ENCODE measurements at regions not wholly inside any gene's neighbourhood (a gene's known extent, or its start where the extent isn't known, plus 50 kb on each side); places are given as distances from the start of the nearest gene placed in this dataset.

DNA sequence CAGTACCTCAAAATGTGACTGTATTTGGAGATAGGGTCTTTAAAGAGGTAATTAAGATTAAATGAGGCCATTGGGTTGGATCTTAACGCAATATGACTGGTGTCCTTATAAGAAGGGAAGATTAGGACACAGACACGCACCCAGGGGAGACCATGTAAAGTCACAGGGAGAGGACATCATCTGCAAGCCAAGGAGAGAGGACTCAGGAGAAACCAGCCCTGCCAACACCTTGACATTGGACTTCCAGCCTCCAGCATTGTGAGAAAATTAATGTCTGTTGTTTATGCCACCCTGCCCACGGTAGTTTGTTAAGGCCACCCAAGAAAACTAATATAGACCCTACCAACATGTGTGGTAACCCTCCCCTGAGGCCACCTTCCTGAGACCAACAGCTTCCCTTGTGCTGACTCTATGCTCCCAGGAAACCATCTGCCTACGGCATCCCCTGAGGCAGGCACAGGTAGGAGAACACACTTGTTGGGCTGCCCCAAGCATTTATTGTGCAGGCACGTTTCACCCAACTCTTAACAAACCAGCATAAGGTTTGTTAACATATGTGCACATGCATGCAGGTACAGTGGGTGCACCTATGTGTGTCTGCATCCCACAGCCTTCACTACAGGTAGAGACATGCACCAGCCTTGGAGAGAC is 161.5 kb upstream of the AGAP1 start:
- no peak overlapping the region for H2BK5ac ChIP-seq (ENCODE audit: low read depth, low read length, poor library complexity)
- H3K9me3 ChIP-seq (ENCODE audit: insufficient read depth, low read depth, low read length): peaks cover 4% of the 10 kb centered on the region
- H3K4me3 ChIP-seq (ENCODE audit: low read depth, low read length): no peak overlapping the region
- H3K23ac ChIP-seq (ENCODE audit: low read length): peak overlapping the region; percentile 77
- H3K4me2 ChIP-seq (ENCODE audit: low read length): no peak overlapping the region
- peak overlapping the region; percentile 2 for H3K14ac ChIP-seq (ENCODE audit: low read length)
- WGBS (ENCODE audit: extremely low coverage, insufficient coverage, insufficient read length): no CpG with 5 or more reads among the region's 5 CpGs
- H3K4me1 ChIP-seq (ENCODE audit: control insufficient read depth in 1 of 2, insufficient read depth in 2 of 2, low read length in 2 of 2): peaks cover 10 to 13% of the 10 kb centered on the region in 2 experiments
- no peaks in the 10 kb centered on the region for H3K27me3 ChIP-seq (ENCODE audit: insufficient read depth, low read length)
- H4K91ac ChIP-seq (ENCODE audit: low read depth, low read length): no peak overlapping the region
- H2BK12ac ChIP-seq (ENCODE audit: low read length): no peak overlapping the region
- H2BK120ac ChIP-seq (ENCODE audit: insufficient read depth, low read length, poor library complexity): no peak overlapping the region
- DNase-seq: peak; percentile 98 to 99
- H3K27ac ChIP-seq (ENCODE audit: low read depth, low read length): no peak overlapping the region
- H3K4ac ChIP-seq (ENCODE audit: low read depth, low read length): no peak overlapping the region
- H4K12ac ChIP-seq (ENCODE audit: low read depth, low read length): no peak overlapping the region
- H2AK5ac ChIP-seq (ENCODE audit: low read length): no peak overlapping the region
- H3K79me2 ChIP-seq (ENCODE audit: control insufficient read depth, insufficient read depth, low read length, poor library complexity): no peaks in the 10 kb centered on the region
- H3K79me1 ChIP-seq (ENCODE audit: low read length): peaks cover 6% of the 10 kb centered on the region
- no peak overlapping the region for H4K8ac ChIP-seq (ENCODE audit: low read depth, low read length)
- H3K36me3 ChIP-seq (ENCODE audit: control insufficient read depth in 1 of 2, insufficient read depth in 2 of 2, low read length in 2 of 2): no peaks in the 10 kb centered on the region
- H3K9ac ChIP-seq (ENCODE audit: low read length): peak overlapping the region; percentile 28
- no peak overlapping the region for H3K18ac ChIP-seq (ENCODE audit: low read length)
- no peak overlapping the region for H2AFZ ChIP-seq (ENCODE audit: insufficient read depth, low read length, poor library complexity)

DNA sequence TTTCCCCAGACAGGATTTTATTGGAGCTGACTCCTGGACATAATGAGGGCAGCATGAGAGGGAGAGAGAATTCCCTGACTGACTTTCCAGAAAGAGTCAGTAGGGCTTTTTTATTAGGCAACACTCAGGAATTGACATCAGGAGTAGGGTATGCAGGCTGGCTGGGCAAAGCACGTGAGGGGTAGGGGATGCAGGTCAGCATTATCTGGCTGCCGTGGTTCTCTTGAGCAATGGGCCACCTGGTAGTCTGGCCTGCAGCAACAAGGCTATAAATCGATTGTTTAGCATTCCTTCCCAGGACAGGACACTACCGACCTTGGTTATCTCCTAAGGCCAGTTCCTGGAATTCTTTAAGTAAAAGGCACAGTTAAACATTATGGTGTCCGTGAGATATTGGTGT is 160.8 kb upstream of the AGAP1 start:
- no peaks in the 10 kb centered on the region for H3K36me3 ChIP-seq (ENCODE audit: control insufficient read depth in 1 of 2, insufficient read depth in 2 of 2, low read length in 2 of 2)

DNA sequence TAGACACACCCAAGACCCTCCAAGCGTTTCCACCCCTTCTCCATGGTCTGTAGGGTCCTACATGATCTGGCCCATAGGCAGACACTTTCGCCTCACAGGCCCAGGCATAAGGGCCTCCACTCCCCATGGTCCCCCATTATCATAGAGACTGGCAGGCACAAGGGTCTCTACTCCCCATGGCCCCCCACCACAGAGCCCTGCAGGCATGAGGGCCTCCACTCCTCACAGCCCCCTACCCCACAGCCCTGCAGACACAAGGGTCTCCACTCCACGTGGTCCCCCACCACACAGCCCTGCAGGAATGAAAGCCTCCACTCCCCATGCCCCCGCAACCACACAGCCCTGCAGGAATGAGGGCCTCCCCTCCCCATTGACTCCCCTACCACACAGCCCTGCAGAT is 159.7 kb upstream of the AGAP1 start:
- H3K18ac ChIP-seq (ENCODE audit: low read length): no peak overlapping the region
- DNase-seq: no peak
- no peak overlapping the region for H3K27ac ChIP-seq (ENCODE audit: low read depth, low read length)
- no peak overlapping the region for H2BK5ac ChIP-seq (ENCODE audit: low read depth, low read length, poor library complexity)
- peak overlapping the region; percentile 16 for H2BK12ac ChIP-seq (ENCODE audit: low read length)
- H3K79me2 ChIP-seq (ENCODE audit: control insufficient read depth, insufficient read depth, low read length, poor library complexity): no peaks in the 10 kb centered on the region
- no peak overlapping the region for H3K9ac ChIP-seq (ENCODE audit: low read length)
- no peak overlapping the region for H2AFZ ChIP-seq (ENCODE audit: insufficient read depth, low read length, poor library complexity)
- no peak overlapping the region for H3K23ac ChIP-seq (ENCODE audit: low read length)
- H3K4me1 ChIP-seq (ENCODE audit: control insufficient read depth in 1 of 2, insufficient read depth in 2 of 2, low read length in 2 of 2): peaks cover 6 to 10% of the 10 kb centered on the region in 2 experiments
- H4K12ac ChIP-seq (ENCODE audit: low read depth, low read length): no peak overlapping the region
- H3K79me1 ChIP-seq (ENCODE audit: low read length): peaks cover 4% of the 10 kb centered on the region
- peaks cover 4% of the 10 kb centered on the region for H3K9me3 ChIP-seq (ENCODE audit: insufficient read depth, low read depth, low read length)
- H4K8ac ChIP-seq (ENCODE audit: low read depth, low read length): no peak overlapping the region
- WGBS (ENCODE audit: extremely low coverage, insufficient coverage, insufficient read length): no CpG with 5 or more reads among the region's 4 CpGs
- H4K91ac ChIP-seq (ENCODE audit: low read depth, low read length): peak overlapping the region; percentile 11
- no peaks in the 10 kb centered on the region for H3K36me3 ChIP-seq (ENCODE audit: control insufficient read depth in 1 of 2, insufficient read depth in 2 of 2, low read length in 2 of 2)
- no peak overlapping the region for H2AK5ac ChIP-seq (ENCODE audit: low read length)
- H3K4me2 ChIP-seq (ENCODE audit: low read length): no peak overlapping the region
- H3K4me3 ChIP-seq (ENCODE audit: low read depth, low read length): no peak overlapping the region
- H3K4ac ChIP-seq (ENCODE audit: low read depth, low read length): no peak overlapping the region
- H3K27me3 ChIP-seq (ENCODE audit: insufficient read depth, low read length): no peaks in the 10 kb centered on the region
- no peak overlapping the region for H2BK120ac ChIP-seq (ENCODE audit: insufficient read depth, low read length, poor library complexity)
- no peak overlapping the region for H3K14ac ChIP-seq (ENCODE audit: low read length)

More for the DNA sequence above, 160.8 kb upstream of the AGAP1 start:
- peaks cover 6 to 10% of the 10 kb centered on the region in 2 experiments for H3K4me1 ChIP-seq (ENCODE audit: control insufficient read depth in 1 of 2, insufficient read depth in 2 of 2, low read length in 2 of 2)
- no peak overlapping the region for H2BK12ac ChIP-seq (ENCODE audit: low read length)
- H2AFZ ChIP-seq (ENCODE audit: insufficient read depth, low read length, poor library complexity): no peak overlapping the region
- no peak overlapping the region for H4K12ac ChIP-seq (ENCODE audit: low read depth, low read length)
- no peak overlapping the region for H3K4me3 ChIP-seq (ENCODE audit: low read depth, low read length)
- no peak overlapping the region for H3K18ac ChIP-seq (ENCODE audit: low read length)
- H3K4ac ChIP-seq (ENCODE audit: low read depth, low read length): no peak overlapping the region
- H2BK5ac ChIP-seq (ENCODE audit: low read depth, low read length, poor library complexity): no peak overlapping the region
- H3K27me3 ChIP-seq (ENCODE audit: insufficient read depth, low read length): no peaks in the 10 kb centered on the region
- no peak overlapping the region for H4K8ac ChIP-seq (ENCODE audit: low read depth, low read length)
- no peak overlapping the region for H3K4me2 ChIP-seq (ENCODE audit: low read length)
- WGBS (ENCODE audit: extremely low coverage, insufficient coverage, insufficient read length): no CpG with 5 or more reads among the region's 5 CpGs
- peaks cover 5% of the 10 kb centered on the region for H3K79me1 ChIP-seq (ENCODE audit: low read length)
- no peak overlapping the region for H3K9ac ChIP-seq (ENCODE audit: low read length)
- H2BK120ac ChIP-seq (ENCODE audit: insufficient read depth, low read length, poor library complexity): no peak overlapping the region
- peak; percentile 97 for DNase-seq
- no peak overlapping the region for H3K14ac ChIP-seq (ENCODE audit: low read length)
- H4K91ac ChIP-seq (ENCODE audit: low read depth, low read length): no peak overlapping the region
- no peak overlapping the region for H3K27ac ChIP-seq (ENCODE audit: low read depth, low read length)
- H3K23ac ChIP-seq (ENCODE audit: low read length): no peak overlapping the region
- peaks cover 4% of the 10 kb centered on the region for H3K9me3 ChIP-seq (ENCODE audit: insufficient read depth, low read depth, low read length)
- no peak overlapping the region for H2AK5ac ChIP-seq (ENCODE audit: low read length)
- no peaks in the 10 kb centered on the region for H3K79me2 ChIP-seq (ENCODE audit: control insufficient read depth, insufficient read depth, low read length, poor library complexity)

DNA sequence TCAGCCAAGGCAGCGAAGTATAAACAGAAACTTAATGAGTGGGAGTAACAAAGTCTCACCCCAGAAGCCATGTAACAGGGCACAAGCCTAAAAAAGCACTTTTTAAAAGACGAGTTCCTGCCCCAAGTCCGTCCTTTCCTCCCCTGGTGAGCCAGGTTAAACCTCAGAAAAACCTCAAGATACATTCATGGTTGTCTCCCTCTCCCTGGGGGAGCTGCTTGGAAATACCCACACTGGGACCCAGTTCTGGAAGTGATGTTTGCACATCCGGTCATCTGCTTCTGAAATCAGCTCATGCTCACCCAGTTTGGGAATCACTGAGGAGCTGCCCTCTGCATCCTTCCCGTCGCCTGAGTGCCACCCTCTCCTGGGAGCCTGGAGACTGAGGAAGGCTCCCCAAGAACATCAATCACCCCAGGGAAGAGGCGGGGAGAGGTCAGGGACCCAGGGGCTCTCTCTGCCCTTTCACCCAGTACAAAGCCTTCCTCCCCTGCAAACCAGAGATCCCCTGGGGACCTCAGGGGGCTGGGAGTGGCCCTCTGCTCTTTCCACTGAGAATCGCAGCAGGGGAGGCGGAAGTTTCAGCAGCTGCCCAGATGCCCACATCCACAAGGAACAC is 150.6 kb upstream of the AGAP1 start:
- H3K4me3 ChIP-seq (ENCODE audit: low read depth, low read length): no peak overlapping the region
- no peak overlapping the region for H4K91ac ChIP-seq (ENCODE audit: low read depth, low read length)
- no peak overlapping the region for H3K4me2 ChIP-seq (ENCODE audit: low read length)
- no peak overlapping the region for H2BK5ac ChIP-seq (ENCODE audit: low read depth, low read length, poor library complexity)
- H3K79me1 ChIP-seq (ENCODE audit: low read length): no peaks in the 10 kb centered on the region
- H3K36me3 ChIP-seq (ENCODE audit: control insufficient read depth in 1 of 2, insufficient read depth in 2 of 2, low read length in 2 of 2): no peaks in the 10 kb centered on the region
- H3K14ac ChIP-seq (ENCODE audit: low read length): no peak overlapping the region
- no peak overlapping the region for H3K27ac ChIP-seq (ENCODE audit: low read depth, low read length)
- no peak overlapping the region for H3K18ac ChIP-seq (ENCODE audit: low read length)
- no peak overlapping the region for H2AK5ac ChIP-seq (ENCODE audit: low read length)
- no CpG with 5 or more reads among the region's 9 CpGs for WGBS (ENCODE audit: extremely low coverage, insufficient coverage, insufficient read length)
- DNase-seq: no peak
- H3K9ac ChIP-seq (ENCODE audit: low read length): no peak overlapping the region
- H2BK12ac ChIP-seq (ENCODE audit: low read length): no peak overlapping the region
- no peak overlapping the region for H2AFZ ChIP-seq (ENCODE audit: insufficient read depth, low read length, poor library complexity)
- no peak overlapping the region for H4K12ac ChIP-seq (ENCODE audit: low read depth, low read length)
- H4K8ac ChIP-seq (ENCODE audit: low read depth, low read length): no peak overlapping the region
- no peaks in the 10 kb centered on the region for H3K4me1 ChIP-seq (ENCODE audit: control insufficient read depth in 1 of 2, insufficient read depth in 2 of 2, low read length in 2 of 2)
- no peaks in the 10 kb centered on the region for H3K79me2 ChIP-seq (ENCODE audit: control insufficient read depth, insufficient read depth, low read length, poor library complexity)
- no peaks in the 10 kb centered on the region for H3K27me3 ChIP-seq (ENCODE audit: insufficient read depth, low read length)
- no peak overlapping the region for H2BK120ac ChIP-seq (ENCODE audit: insufficient read depth, low read length, poor library complexity)
- no peak overlapping the region for H3K23ac ChIP-seq (ENCODE audit: low read length)
- peaks cover 10% of the 10 kb centered on the region for H3K9me3 ChIP-seq (ENCODE audit: insufficient read depth, low read depth, low read length)
- no peak overlapping the region for H3K4ac ChIP-seq (ENCODE audit: low read depth, low read length)

Data from trophoblast cell (in vitro differentiated cells and primary cell).